ENCODE measurements at regions not wholly inside any gene's neighbourhood (a gene's known extent, or its start where the extent isn't known, plus 50 kb on each side); places are given as distances from the start of the nearest gene placed in this dataset.

DNA sequence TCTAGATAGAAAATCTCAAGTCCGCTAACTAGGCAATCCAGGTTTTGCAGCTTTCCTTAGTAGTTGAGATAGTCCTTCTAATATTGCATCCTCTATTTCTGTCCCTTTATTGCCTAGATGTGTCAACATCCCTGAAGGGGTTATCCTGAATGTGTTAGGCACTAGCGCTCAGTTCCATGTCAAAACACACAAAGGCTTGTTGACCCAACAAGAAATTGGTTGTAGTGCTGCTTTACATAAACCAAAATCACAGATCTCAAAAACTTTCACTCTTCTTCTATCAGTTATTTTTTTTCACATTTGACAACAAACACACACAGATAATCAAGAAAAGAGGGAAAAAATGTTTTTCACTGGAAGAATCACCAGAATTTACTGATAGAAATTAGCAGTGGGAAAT is 51.4 kb upstream of the SOX2 start:
- no peak for DNase-seq (ENCODE audit: extremely low read depth, low read depth)

DNA sequence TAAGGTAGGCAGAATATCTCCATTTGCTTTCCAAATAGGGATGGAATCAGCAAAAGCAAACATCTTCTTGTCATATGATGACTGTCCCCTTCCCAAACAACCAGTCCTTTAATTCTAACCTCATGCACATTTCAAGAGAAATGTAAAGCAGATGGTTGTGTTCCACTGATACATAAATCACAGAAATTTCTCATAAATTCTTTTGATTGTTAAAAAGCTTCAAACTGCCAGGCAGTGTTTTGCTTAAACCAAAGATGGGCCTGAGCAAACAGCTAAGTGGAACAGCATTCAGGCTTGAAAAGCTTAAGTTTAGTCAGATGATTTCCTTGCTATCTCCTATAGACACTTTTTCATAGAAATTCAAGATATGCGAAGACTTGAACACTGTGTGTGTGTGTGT is 74.3 kb upstream of the SOX2 start:
- TF ChIP-seq, protein P1, sequence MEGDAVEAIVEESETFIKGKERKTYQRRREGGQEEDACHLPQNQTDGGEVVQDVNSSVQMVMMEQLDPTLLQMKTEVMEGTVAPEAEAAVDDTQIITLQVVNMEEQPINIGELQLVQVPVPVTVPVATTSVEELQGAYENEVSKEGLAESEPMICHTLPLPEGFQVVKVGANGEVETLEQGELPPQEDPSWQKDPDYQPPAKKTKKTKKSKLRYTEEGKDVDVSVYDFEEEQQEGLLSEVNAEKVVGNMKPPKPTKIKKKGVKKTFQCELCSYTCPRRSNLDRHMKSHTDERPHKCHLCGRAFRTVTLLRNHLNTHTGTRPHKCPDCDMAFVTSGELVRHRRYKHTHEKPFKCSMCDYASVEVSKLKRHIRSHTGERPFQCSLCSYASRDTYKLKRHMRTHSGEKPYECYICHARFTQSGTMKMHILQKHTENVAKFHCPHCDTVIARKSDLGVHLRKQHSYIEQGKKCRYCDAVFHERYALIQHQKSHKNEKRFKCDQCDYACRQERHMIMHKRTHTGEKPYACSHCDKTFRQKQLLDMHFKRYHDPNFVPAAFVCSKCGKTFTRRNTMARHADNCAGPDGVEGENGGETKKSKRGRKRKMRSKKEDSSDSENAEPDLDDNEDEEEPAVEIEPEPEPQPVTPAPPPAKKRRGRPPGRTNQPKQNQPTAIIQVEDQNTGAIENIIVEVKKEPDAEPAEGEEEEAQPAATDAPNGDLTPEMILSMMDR (IDR thresholded peaks at IDR 0.05; ENCODE audit: low read depth, low read length): no peak
- DNase-seq (ENCODE audit: extremely low read depth, low read depth): no peak

More for the DNA sequence above, 51.4 kb upstream of the SOX2 start:
- TF ChIP-seq, protein P1 (IDR thresholded peaks at IDR 0.05; ENCODE audit: low read depth, low read length): no peak

DNA sequence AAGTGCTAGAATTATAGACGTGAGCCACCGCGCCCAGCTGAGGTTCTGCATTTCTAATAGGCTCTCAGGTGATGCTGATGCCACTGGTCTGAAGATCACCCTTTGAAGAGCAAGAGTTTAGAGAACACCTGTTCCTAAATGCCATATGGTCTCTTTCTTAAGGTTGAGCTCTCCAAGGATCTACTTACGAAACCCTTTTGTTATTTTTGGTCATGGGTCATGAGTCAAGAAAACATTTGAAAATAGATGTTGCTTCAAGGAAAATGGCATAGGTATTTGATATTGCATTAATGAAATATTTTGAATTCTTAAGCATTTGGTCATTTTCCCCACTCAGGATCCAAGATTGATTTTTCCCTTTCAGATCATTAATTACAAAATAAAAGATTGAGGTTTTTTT is 74.7 kb upstream of the SOX2 start:
- TF ChIP-seq, protein P1 (IDR thresholded peaks at IDR 0.05; ENCODE audit: low read depth, low read length): no peak
- no peak for DNase-seq (ENCODE audit: extremely low read depth, low read depth)

DNA sequence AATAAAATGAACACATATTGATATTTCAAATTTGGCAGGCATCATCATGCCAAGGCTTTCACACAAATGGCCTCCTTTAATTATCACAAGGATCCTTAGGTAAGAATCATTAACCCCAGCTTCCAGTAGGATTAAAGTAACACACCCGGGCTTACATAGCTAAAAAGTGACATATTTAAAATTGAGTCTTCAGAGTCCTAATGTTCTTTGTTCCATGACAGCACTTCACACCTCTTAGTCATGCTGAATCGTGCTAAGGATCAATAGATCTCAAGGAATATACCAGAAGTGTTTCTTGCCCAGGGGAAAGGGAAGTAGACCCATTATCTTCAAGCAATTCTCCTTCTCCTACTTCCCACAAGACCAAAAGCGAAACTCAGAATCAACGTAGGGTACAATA is 76.6 kb upstream of the SOX2 start:
- TF ChIP-seq, protein P1 (IDR thresholded peaks at IDR 0.05; ENCODE audit: low read depth, low read length): no peak
- no peak for DNase-seq (ENCODE audit: extremely low read depth, low read depth)

DNA sequence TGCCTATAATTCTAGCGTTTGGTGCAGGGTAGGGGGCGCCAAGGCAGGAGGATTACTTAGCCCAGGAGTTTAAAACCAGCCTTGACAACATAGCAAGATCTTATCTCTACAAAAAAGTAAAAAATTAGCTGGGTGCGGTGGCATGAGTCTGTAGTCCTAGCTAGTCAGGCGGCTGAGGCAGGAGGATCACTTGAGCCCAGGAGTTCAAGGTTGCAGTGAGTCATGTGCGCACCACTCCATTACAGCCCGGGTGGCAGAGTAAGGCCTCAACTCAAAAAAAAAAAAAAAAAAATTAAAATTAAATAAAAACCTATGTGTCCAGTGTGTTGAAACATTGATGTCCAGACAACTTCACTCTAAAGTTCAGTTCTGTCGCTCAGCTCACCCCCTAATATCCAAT is 78.2 kb upstream of the SOX2 start:
- no peak for DNase-seq (ENCODE audit: extremely low read depth, low read depth)
- TF ChIP-seq, protein P1 (IDR thresholded peaks at IDR 0.05; ENCODE audit: low read depth, low read length): no peak

DNA sequence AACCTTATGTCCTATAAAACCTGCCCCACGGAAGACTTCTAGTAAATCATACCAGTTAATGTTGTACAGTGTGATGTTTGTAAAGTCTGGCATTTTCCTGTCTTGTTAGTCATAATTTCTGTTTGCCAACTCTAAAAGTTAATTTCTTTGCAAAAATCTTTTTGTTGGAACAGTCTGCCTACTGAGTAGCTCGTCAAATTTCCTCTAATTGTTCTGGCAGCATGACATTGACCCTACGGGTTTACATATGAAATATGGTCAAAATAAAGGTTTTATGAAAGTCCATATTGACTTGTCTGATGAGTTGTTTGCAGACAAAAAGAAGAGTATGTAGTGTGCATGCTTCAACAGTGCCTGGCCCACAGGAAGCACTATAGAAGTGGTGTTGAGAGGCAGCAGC is 79.8 kb upstream of the SOX2 start:
- TF ChIP-seq, protein P1 (IDR thresholded peaks at IDR 0.05; ENCODE audit: low read depth, low read length): no peak
- no peak for DNase-seq (ENCODE audit: extremely low read depth, low read depth)

DNA sequence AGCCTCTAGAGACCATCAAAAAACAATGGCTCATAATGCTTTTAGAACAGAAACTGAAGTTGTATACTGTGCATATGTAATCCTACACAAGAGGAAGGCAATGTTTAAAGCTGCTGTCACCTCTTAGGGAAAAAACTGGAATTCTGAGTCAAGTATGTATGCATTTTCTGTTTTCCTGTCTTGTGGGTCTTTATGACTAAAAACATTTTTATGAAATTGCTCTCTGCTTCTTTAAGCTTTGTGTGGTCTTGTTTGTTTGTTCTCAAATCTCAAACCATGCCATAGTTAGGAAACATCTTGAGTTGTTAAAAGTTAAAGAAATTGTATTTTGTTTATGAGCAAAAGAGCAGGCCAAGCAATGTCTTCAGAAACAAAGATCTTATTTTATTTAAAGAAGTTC is 80.9 kb upstream of the SOX2 start:
- DNase-seq (ENCODE audit: extremely low read depth, low read depth): no peak
- TF ChIP-seq, protein P1 (IDR thresholded peaks at IDR 0.05; ENCODE audit: low read depth, low read length): no peak
